ENCODE measurements at regions not wholly inside any gene's neighbourhood (a gene's known extent, or its start where the extent isn't known, plus 50 kb on each side); places are given as distances from the start of the nearest gene placed in this dataset.

DNA sequence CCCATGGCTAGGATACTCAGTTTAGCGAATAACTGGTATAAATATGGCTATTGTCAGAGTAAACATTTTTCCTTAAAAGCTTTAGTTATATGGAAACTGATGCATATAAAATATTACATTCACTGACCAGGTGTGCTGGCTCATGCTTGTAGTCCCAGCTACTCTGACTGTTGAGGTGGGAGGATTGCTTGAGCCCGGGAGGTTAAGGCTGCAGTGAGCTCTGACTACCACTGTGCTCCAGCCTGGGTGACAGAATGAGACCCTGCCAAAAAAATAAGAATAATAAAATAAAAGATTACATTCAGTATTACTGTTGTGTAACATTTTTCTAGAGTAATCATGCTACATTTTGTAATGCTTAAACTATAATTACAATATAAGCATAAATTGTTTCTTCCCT is 350.4 kb upstream of the FSIP2 start:
- TF ChIP-seq, protein P1, sequence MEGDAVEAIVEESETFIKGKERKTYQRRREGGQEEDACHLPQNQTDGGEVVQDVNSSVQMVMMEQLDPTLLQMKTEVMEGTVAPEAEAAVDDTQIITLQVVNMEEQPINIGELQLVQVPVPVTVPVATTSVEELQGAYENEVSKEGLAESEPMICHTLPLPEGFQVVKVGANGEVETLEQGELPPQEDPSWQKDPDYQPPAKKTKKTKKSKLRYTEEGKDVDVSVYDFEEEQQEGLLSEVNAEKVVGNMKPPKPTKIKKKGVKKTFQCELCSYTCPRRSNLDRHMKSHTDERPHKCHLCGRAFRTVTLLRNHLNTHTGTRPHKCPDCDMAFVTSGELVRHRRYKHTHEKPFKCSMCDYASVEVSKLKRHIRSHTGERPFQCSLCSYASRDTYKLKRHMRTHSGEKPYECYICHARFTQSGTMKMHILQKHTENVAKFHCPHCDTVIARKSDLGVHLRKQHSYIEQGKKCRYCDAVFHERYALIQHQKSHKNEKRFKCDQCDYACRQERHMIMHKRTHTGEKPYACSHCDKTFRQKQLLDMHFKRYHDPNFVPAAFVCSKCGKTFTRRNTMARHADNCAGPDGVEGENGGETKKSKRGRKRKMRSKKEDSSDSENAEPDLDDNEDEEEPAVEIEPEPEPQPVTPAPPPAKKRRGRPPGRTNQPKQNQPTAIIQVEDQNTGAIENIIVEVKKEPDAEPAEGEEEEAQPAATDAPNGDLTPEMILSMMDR (IDR thresholded peaks at IDR 0.05) = no peak
- no peak for TF ChIP-seq POLR2A (IDR thresholded peaks at IDR 0.05)

All from testis (tissue), 2 donors.